Hepatocyte (in vitro differentiated cells): ENCODE measurements at regions not wholly inside any gene's neighbourhood (a gene's known extent, or its start where the extent isn't known, plus 50 kb on each side); places are given as distances from the start of the nearest gene placed in this dataset.
"Not testable (repeated sequence)": the region's sequence is repeated elsewhere in the genome, so short reads cannot be mapped to it uniquely, and the experiment has no call there.

Source experiments
- DNase-seq: peaks from one replicate; pipeline ENCODE4 v3.0.0-alpha.2; 2016; ENCODE audit warnings: low spot score
- H2AFZ ChIP-seq: fragments of 200-600 bp; sonication (generic); 2 replicates; pipeline ENCODE4 v1.6.0; 2016; ENCODE audit warnings: antibody characterized with exemption, mild to moderate bottlenecking
- H3K27ac ChIP-seq: fragments of 200-600 bp; sonication (generic); 2 replicates; pipeline ENCODE4 v1.5.1; 2016; ENCODE audit warnings: mild to moderate bottlenecking
- H3K27me3 ChIP-seq: fragments of 200-600 bp; sonication (generic); 2 replicates; pipeline ENCODE4 v1.6.1; 2016
- H3K36me3 ChIP-seq: fragments of 200-600 bp; sonication (generic); replicated peaks from 2 replicates; pipeline ENCODE4 v1.5.1; 2016; ENCODE audit warnings: low read depth; ENCODE audit not compliant: insufficient read depth
- H3K4me1 ChIP-seq: fragments of 200-600 bp; sonication (generic); 2 replicates; pipeline ENCODE4 v1.5.1; 2016; ENCODE audit warnings: mild to moderate bottlenecking, moderate library complexity; ENCODE audit not compliant: insufficient read depth
- H3K4me2 ChIP-seq: fragments of 200-600 bp; sonication (generic); 2 replicates; pipeline ENCODE4 v1.6.0; 2016
- H3K4me3 ChIP-seq: fragments of 200-600 bp; sonication (generic); 2 replicates; pipeline ENCODE4 v1.5.1; 2016; ENCODE audit warnings: mild to moderate bottlenecking
- H3K79me2 ChIP-seq: fragments of 200-600 bp; sonication (generic); 2 replicates; pipeline ENCODE4 v1.6.0; 2017; ENCODE audit warnings: mild to moderate bottlenecking
- H3K9me2 ChIP-seq: fragments of 200-600 bp; sonication (generic); replicated peaks from 2 replicates; pipeline ENCODE4 v1.6.0; 2017; ENCODE audit warnings: mild to moderate bottlenecking; ENCODE audit not compliant: insufficient read depth
- H3K9me3 ChIP-seq: fragments of 200-600 bp; sonication (generic); 2 replicates; pipeline ENCODE4 v1.5.1; 2016; ENCODE audit warnings: low read depth, mild to moderate bottlenecking
- H4K20me1 ChIP-seq: fragments of 200-600 bp; sonication (generic); 2 replicates; pipeline ENCODE4 v1.6.0; 2016; ENCODE audit warnings: mild to moderate bottlenecking; ENCODE audit not compliant: insufficient read depth, poor library complexity, severe bottlenecking
- CTCF ChIP-seq: fragments of 200-600 bp; sonication (generic); IDR thresholded peaks from 2 replicates; pipeline ENCODE4 v1.5.1; 2016; ENCODE audit warnings: antibody characterized with exemption, mild to moderate bottlenecking; ENCODE audit not compliant: poor library complexity
- EZH2 ChIP-seq: fragments of 200-600 bp; sonication (generic); IDR thresholded peaks from 2 replicates; pipeline ENCODE4 v1.6.1; 2016; ENCODE audit warnings: antibody characterized with exemption, mild to moderate bottlenecking, borderline replicate concordance
- EZH2phosphoT487 ChIP-seq: fragments of 200-600 bp; sonication (generic); IDR thresholded peaks from one replicate; pipeline ENCODE4 v1.6.1; 2018; ENCODE audit warnings: antibody characterized with exemption, mild to moderate bottlenecking, low read depth, moderate library complexity; ENCODE audit not compliant: unreplicated experiment, severe bottlenecking
- WGBS: methylation state at CpG from one replicate; pipeline ENCODE4 v1.1.6; 2016; ENCODE audit warnings: low lambda C conversion rate; ENCODE audit errors: missing lambda C conversion rate; 5-methylcytosine and 5-hydroxymethylcytosine counted together

- H2AFZ ChIP-seq, H3K27ac ChIP-seq, H3K79me2 ChIP-seq, H3K36me3 ChIP-seq, H3K4me2 ChIP-seq, H3K27me3 ChIP-seq, H4K20me1 ChIP-seq, H3K4me3 ChIP-seq, H3K9me2 ChIP-seq, DNase-seq, H3K4me1 ChIP-seq, H3K9me3 ChIP-seq: not testable (repeated sequence)
- WGBS: 91% methylated on average over 13 of the region's 27 CpGs
Observed at GRCh38 chr14:105698940-105699556, 172.7 kb downstream of the TMEM121 start.

GRCh38 chr14:105699706-105700105 is 173.3 kb downstream of the TMEM121 start:
- H3K9me3 ChIP-seq, H3K4me3 ChIP-seq, H3K9me2 ChIP-seq, H3K4me2 ChIP-seq, H3K79me2 ChIP-seq, H4K20me1 ChIP-seq, H3K27me3 ChIP-seq, H3K4me1 ChIP-seq, H2AFZ ChIP-seq, DNase-seq, H3K36me3 ChIP-seq, H3K27ac ChIP-seq: not testable (repeated sequence)
- 80% methylated on average over 9 of the region's 9 CpGs for WGBS

- H3K4me3 ChIP-seq, H3K79me2 ChIP-seq, H2AFZ ChIP-seq, H4K20me1 ChIP-seq, DNase-seq, H3K9me3 ChIP-seq, H3K27ac ChIP-seq, H3K27me3 ChIP-seq, H3K4me2 ChIP-seq, H3K9me2 ChIP-seq, H3K4me1 ChIP-seq, H3K36me3 ChIP-seq: not testable (repeated sequence)
- 83% methylated on average over 13 of the region's 13 CpGs for WGBS
Observed at GRCh38 chr14:105700146-105700545, 173.8 kb downstream of the TMEM121 start.

- H3K4me1 ChIP-seq: no peaks in the 10 kb centered on the region
- no peaks in the 10 kb centered on the region for H3K27me3 ChIP-seq
- no peak overlapping the region for H3K27ac ChIP-seq
- no peaks in the 10 kb centered on the region for H3K9me2 ChIP-seq
- H3K36me3 ChIP-seq: no peaks in the 10 kb centered on the region
- DNase-seq: no peak
- no peaks in the 10 kb centered on the region for H3K79me2 ChIP-seq
- WGBS: 66% methylated on average over 7 of the region's 7 CpGs
- no peak overlapping the region for H3K4me2 ChIP-seq
- H3K4me3 ChIP-seq: no peak overlapping the region
- H3K9me3 ChIP-seq: no peaks in the 10 kb centered on the region
- no peaks in the 10 kb centered on the region for H4K20me1 ChIP-seq
- no peak overlapping the region for H2AFZ ChIP-seq
- TF ChIP-seq EZH2phosphoT487: no peak
- no peak for TF ChIP-seq EZH2
- no peak for TF ChIP-seq CTCF
Observed at GRCh38 chr14:105700622-105701288, 174.4 kb downstream of the TMEM121 start.

- no peak overlapping the region for H3K4me2 ChIP-seq
- H3K4me3 ChIP-seq: no peak overlapping the region
- 62% methylated on average over 4 of the region's 4 CpGs for WGBS
- H2AFZ ChIP-seq: no peak overlapping the region
- no peak overlapping the region for H3K27ac ChIP-seq
- no peak for DNase-seq
- TF ChIP-seq CTCF (no peak), EZH2phosphoT487 (no peak), EZH2 (no peak)
- H4K20me1 ChIP-seq: no peaks in the 10 kb centered on the region
- no peaks in the 10 kb centered on the region for H3K36me3 ChIP-seq
- H3K4me1 ChIP-seq: no peaks in the 10 kb centered on the region
- H3K9me3 ChIP-seq: no peaks in the 10 kb centered on the region
- H3K9me2 ChIP-seq: no peaks in the 10 kb centered on the region
- no peaks in the 10 kb centered on the region for H3K27me3 ChIP-seq
- no peaks in the 10 kb centered on the region for H3K79me2 ChIP-seq
Observed at GRCh38 chr14:105701456-105702274, 175.3 kb downstream of the TMEM121 start.
